GM10248 (cell line): ENCODE measurements at regions not wholly inside any gene's neighbourhood (a gene's known extent, or its start where the extent isn't known, plus 50 kb on each side); places are given as distances from the start of the nearest gene placed in this dataset.

Experiments
- CTCF ChIA-PET: fragments of 300-600 bp; sonication (Branson Sonifier 250); formaldehyde crosslinking; extraction: SDS; loops from one replicate; lab custom pipeline; 2021; ENCODE audit warnings: antibody characterized with exemption; lab: Yijun Ruan, JAX
- POLR2A ChIA-PET: fragments of 350-650 bp; sonication (Branson Sonifier 250); formaldehyde crosslinking; extraction: SDS; loops from one replicate; lab custom pipeline; 2020; ENCODE audit warnings: antibody characterized with exemption; lab: Yijun Ruan, JAX
- DNase-seq: peaks from one replicate; pipeline ENCODE4 v3.0.0; 2012; ENCODE audit errors: extremely low spot score
- TF ChIP-seq, protein P1 (sequence below): IDR thresholded peaks from 2 replicates; pipeline ENCODE4 v1.5.1; 2012; ENCODE audit warnings: mild to moderate bottlenecking, low read depth; ENCODE audit errors: extremely low read depth, missing control alignments, control extremely low read depth

DNA sequence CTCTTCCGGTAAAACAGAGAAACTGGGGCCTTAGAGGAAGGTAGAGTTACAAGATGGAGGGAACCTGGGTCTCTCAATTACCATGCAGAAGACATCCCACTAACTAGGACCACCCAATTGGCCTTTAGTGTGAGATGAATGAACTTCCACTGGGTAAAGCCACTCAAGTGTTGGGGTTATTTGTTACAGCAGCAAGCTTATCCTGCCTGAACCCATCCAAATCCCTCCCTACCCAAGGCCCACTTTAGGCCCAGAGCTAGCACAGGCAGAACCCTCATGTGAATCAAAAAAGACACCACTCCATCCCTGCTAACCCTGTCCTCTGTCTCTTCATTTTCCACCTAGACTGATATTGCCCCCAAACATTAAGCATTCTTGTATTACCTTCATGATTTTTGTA, 746.7 kb upstream of the TBX3 start:
- DNase-seq, result no peak
- TF ChIP-seq, protein P1, sequence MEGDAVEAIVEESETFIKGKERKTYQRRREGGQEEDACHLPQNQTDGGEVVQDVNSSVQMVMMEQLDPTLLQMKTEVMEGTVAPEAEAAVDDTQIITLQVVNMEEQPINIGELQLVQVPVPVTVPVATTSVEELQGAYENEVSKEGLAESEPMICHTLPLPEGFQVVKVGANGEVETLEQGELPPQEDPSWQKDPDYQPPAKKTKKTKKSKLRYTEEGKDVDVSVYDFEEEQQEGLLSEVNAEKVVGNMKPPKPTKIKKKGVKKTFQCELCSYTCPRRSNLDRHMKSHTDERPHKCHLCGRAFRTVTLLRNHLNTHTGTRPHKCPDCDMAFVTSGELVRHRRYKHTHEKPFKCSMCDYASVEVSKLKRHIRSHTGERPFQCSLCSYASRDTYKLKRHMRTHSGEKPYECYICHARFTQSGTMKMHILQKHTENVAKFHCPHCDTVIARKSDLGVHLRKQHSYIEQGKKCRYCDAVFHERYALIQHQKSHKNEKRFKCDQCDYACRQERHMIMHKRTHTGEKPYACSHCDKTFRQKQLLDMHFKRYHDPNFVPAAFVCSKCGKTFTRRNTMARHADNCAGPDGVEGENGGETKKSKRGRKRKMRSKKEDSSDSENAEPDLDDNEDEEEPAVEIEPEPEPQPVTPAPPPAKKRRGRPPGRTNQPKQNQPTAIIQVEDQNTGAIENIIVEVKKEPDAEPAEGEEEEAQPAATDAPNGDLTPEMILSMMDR, result no peak
- POLR2A ChIA-PET, result no interaction called here
- CTCF ChIA-PET, result no interaction called here

DNA sequence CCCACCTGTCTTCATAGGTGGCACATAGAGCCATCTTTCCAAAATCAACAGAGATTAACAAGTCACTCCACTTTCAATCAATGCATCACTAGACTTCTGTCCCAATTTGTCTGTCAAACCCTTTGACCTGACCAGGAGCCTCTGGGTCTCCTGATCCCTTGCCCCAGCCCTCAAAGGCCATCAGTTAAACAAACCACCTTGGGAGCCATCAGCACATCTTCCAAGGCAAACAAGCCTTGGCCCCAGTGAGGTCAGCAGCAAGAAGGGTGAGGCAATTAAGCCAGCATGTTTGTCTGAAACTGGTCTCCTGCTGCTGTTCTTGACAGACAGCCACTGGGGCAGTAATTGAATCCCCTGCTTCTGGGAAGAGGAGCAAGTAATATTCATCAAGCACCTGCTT, 742.8 kb upstream of the TBX3 start:
- no peak for DNase-seq
- TF ChIP-seq, protein P1, result no peak
- POLR2A ChIA-PET, result no interaction called here
- CTCF ChIA-PET, result no interaction called here

DNA sequence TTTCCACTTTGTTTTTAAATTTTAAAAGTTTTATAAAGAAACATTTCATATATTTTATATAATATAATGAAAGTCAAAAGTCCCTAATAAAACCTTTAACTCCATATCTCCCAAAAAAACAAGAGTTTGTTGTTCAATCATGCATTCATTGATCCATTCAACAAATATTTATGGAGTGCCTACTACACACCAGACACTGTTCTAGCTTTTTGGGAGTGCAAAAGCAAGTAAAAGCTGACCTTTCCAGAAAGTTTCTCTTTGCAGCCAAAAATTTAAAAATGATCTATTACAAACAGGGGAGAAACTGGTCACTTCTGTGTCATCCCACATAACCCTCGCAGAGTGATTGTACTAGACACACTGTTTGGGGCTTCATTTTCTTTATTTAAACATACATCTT, 740.0 kb upstream of the TBX3 start:
- ChIA-PET POLR2A (no interaction called here), CTCF (interaction anchor here (1.2 kb wide), 1 partner anchor 8 kb away, joined by 3 read pairs; no protein-coding TSS in a partner anchor)
- TF ChIP-seq, protein P1, result no peak
- DNase-seq, result no peak

DNA sequence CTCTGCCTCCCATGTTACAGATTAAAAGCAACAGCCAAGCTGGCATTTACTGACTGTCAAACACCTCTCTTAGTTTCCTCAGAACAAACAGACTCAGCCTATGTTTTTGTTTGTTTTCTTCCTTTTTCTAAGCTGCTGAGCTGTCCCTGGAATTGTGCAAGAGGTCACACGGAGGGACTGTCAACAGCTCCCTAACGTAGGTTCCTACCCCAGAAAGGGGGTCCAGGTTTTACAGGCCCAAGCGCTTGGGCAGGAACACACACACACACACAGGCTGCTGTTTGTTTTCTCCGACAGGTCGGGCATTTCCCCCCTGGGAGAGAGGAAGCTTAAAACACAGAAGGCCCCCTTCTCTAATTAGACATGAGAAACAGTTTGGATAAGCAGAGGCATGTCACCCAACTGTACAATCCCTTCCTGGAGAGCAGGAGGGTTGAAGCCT, 739.6 kb upstream of the TBX3 start:
- ChIA-PET POLR2A (no interaction called here), CTCF (interaction anchor here (1.2 kb wide), 1 partner anchor 9 kb away, joined by 3 read pairs; no protein-coding TSS in a partner anchor)
- TF ChIP-seq, protein P1, result no peak
- no peak for DNase-seq

DNA sequence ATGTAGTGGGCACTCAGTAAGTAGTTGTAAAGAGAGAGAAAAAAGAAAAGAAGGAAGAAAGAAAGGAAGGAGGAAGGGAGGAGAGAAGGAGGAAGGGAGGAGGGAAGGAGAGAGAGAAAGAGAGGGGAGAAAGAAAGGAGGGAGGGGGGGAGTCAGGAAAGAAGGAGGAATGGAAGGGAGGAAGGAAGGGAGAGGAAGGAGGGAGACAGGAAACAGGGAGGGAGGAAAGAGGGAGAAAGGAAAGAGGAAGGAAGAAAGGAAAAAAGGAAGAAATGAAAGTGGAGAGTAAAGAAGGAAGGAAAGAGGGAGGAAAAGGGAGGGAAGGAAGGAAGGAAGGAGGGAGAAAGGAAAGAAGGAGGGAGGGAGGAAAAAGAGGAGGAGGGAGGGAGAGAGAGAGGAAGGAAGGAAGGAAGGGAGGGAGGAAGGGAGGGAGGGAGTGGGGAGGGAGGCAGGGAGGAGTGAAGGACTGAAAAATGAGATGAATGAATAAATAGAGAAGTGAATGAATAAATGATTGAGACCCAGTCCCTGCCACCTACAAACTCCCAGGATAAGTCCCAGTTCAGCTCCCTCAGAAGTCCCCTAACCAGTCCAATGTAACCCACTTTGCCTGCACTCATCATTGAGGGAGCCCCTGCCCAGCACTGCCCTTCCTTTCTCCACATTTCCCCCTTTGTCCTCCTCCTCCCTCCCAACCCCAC, 739.0 kb upstream of the TBX3 start:
- DNase-seq, result no peak
- CTCF ChIA-PET, result interaction anchor here (1.2 kb wide), 1 partner anchor 9 kb away, joined by 3 read pairs; no protein-coding TSS in a partner anchor
- POLR2A ChIA-PET, result no interaction called here
- TF ChIP-seq, protein P1, result no peak

DNA sequence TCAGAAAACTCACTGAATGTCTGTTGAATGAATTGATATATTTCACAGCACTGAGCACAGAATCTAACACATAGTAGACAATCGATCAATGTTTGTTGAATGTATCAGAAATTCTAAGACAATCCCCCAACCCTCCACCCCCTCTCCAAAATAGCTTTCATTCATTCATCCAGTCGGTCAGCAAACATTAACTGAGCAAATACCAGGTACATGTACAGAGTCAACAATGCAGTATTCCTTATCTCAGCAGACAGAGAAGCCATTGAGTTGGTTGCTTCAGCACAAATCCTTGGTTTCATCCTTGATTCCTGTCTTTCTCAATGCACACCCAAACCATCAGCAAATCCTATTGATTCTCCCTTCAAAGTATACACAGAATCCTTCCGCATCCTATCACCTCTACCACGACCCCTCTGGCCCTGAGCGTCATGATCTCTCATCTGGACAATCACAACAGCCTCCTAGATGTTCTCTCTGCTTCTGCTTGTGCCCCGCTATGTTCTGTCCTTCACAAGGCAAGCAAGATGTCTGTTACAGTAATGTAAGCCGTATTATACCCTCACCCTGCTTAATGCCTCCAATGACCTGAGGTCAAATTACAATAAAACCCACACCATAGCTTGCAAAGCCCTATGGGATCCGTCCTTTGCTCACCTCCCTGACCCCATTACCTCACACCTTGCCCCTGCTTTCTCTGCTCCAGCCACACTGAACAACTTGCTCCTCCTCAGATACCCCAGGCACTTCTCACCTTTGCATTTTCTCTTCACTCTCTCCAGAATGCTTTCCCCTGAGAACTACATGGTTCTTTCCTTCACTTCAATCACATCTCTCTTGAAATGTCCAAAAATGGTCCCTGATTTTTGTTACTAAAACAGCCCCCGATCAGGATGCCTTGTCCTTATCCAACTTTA, 738.1 kb upstream of the TBX3 start:
- TF ChIP-seq, protein P1, result no peak
- DNase-seq, result no peak
- POLR2A ChIA-PET, result no interaction called here
- CTCF ChIA-PET, result interaction anchor here (0.7 to 1.2 kb wide), 3 partner anchors 9 to 54 kb away, joined by 3 read pairs; no protein-coding TSS in a partner anchor
